Mesodermal cell (in vitro differentiated cells): ENCODE measurements at regions not wholly inside any gene's neighbourhood (a gene's known extent, or its start where the extent isn't known, plus 50 kb on each side); places are given as distances from the start of the nearest gene placed in this dataset.
"Not testable (repeated sequence)": the region's sequence is repeated elsewhere in the genome, so short reads cannot be mapped to it uniquely, and the experiment has no call there.

ENCODE experiments used
- H3K27ac ChIP-seq: 2 replicates; pipeline ENCODE4 v1.7.0; 2013; ENCODE audit warnings: mild to moderate bottlenecking, low read depth, low read length, moderate library complexity; ENCODE audit not compliant: severe bottlenecking
- H3K36me3 ChIP-seq: 2 replicates; pipeline ENCODE4 v1.7.1; 2013; ENCODE audit warnings: mild to moderate bottlenecking, low read length, moderate library complexity; ENCODE audit not compliant: control insufficient read depth, insufficient read depth
- H3K4me1 ChIP-seq: one replicate; pipeline ENCODE4 v1.7.1; 2013; ENCODE audit warnings: mild to moderate bottlenecking, low read length; ENCODE audit not compliant: insufficient read depth, control insufficient read depth, poor library complexity, severe bottlenecking
- H3K4me3 ChIP-seq: 2 replicates; pipeline ENCODE4 v1.7.0; 2013; ENCODE audit warnings: low read length, control low read depth, mild to moderate bottlenecking; ENCODE audit not compliant: insufficient read depth, poor library complexity, severe bottlenecking; ENCODE audit errors: extremely low read depth
- H3K9me3 ChIP-seq: 2 replicates; pipeline ENCODE4 v1.7.1; 2013; ENCODE audit warnings: mild to moderate bottlenecking, low read length, moderate library complexity; ENCODE audit not compliant: control insufficient read depth
- WGBS, 2 experiments: methylation state at CpG; one replicate each; pipeline ENCODE4 v1.1.5; 2013; ENCODE audit warnings: missing lambda C conversion rate in 2 of 2; ENCODE audit not compliant: insufficient coverage in 2 of 2; 5-methylcytosine and 5-hydroxymethylcytosine counted together

- Histone ChIP-seq H3K4me1 (peaks cover 23% of the 10 kb centered on the region), H3K9me3 (peaks cover 3% of the 10 kb centered on the region), H3K27ac (peak overlapping the region; percentile 95), H3K4me3 (no peak overlapping the region), H3K36me3 (no peaks in the 10 kb centered on the region)
- WGBS, 2 experiments = 96% methylated on average over 8 to 10 of the region's 10 CpGs
Measured at GRCh38 chr6:132130626-132131298, 179.6 kb upstream of the CCN2 start.

- no peaks in the 10 kb centered on the region for H3K36me3 ChIP-seq
- no peak overlapping the region for H3K4me3 ChIP-seq
- no peak overlapping the region for H3K27ac ChIP-seq
- no CpG with 5 or more reads among the region's 1 CpG for WGBS, 2 experiments
- H3K4me1 ChIP-seq = peaks cover 15% of the 10 kb centered on the region
- peaks cover 3% of the 10 kb centered on the region for H3K9me3 ChIP-seq
Measured at GRCh38 chr6:132128424-132128823, 177.3 kb upstream of the CCN2 start.

DNA sequence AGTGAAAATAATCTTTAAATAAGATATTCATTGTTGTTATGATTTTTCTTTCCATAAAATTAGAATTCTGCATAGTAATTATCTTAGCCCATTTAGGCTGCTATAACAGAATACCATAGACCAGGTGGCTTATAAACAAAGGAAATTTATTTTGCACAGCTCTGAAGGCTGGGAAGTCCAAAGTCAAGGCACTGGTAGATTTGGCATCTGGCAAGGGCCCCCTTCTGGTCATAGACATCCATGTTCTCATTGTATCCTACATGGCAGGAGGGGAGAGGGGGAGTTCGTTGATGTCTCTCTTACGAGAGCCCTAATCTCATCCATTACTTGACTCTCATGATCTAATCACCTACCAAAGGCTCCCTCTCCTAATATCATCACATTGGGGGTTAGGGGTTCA lies 175.0 kb upstream of the CCN2 start:
- WGBS, 2 experiments = no CpG with 5 or more reads among the region's 2 CpGs
- no peak overlapping the region for H3K4me3 ChIP-seq
- peaks cover 3% of the 10 kb centered on the region for H3K9me3 ChIP-seq
- no peak overlapping the region for H3K27ac ChIP-seq
- H3K36me3 ChIP-seq = no peaks in the 10 kb centered on the region
- H3K4me1 ChIP-seq = peaks cover 12% of the 10 kb centered on the region

- 77 to 95% methylated on average over 2 to 3 of the region's 4 CpGs for WGBS, 2 experiments
Measured at GRCh38 chr6:132122871-132123270, 171.7 kb upstream of the CCN2 start.

DNA sequence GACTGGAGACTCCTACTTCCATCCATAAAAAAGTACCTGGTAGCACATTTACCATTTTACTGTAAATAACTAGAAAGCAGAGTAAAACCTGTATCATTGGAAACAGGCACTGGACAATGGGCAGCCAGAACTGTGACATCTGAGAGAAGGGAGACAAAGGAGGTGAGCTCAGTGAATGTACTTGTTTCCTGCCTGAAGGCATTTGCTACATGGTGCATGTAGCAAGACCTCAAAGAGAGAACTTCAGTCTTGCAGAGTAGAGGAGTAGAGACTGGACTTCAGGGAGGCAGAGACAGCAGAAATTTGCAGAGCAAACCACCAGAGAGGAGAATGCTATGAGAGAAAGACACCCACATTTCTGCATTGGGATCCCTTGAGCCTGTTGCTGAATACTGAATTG lies 171.0 kb upstream of the CCN2 start:
- H3K36me3 ChIP-seq = no peaks in the 10 kb centered on the region
- H3K9me3 ChIP-seq = no peaks in the 10 kb centered on the region
- no peak overlapping the region for H3K27ac ChIP-seq
- no peak overlapping the region for H3K4me3 ChIP-seq
- H3K4me1 ChIP-seq = peaks cover 10% of the 10 kb centered on the region

More at GRCh38 chr6:132122871-132123270, 171.7 kb upstream of the CCN2 start:
- Histone ChIP-seq H3K27ac (peak overlapping the region; percentile 30), H3K36me3 (no peaks in the 10 kb centered on the region), H3K4me1 (peaks cover 10% of the 10 kb centered on the region), H3K9me3 (no peaks in the 10 kb centered on the region), H3K4me3 (no peak overlapping the region)

GRCh38 chr6:132118144-132118543 lies 167.0 kb upstream of the CCN2 start:
- Histone ChIP-seq H3K4me3 (no peak overlapping the region), H3K36me3 (no peaks in the 10 kb centered on the region), H3K9me3 (no peaks in the 10 kb centered on the region), H3K27ac (no peak overlapping the region), H3K4me1 (peaks cover 9% of the 10 kb centered on the region)
- 44 to 93% methylated on average over 1 of the region's 1 CpG for WGBS, 2 experiments

GRCh38 chr6:132115714-132116366 lies 164.7 kb upstream of the CCN2 start:
- no peak overlapping the region for H3K27ac ChIP-seq
- no peaks in the 10 kb centered on the region for H3K9me3 ChIP-seq
- H3K4me3 ChIP-seq = no peak overlapping the region
- no peaks in the 10 kb centered on the region for H3K36me3 ChIP-seq
- no peaks in the 10 kb centered on the region for H3K4me1 ChIP-seq
- 77 to 95% methylated on average over 2 to 4 of the region's 7 CpGs for WGBS, 2 experiments

GRCh38 chr6:132114201-132114825 lies 163.1 kb upstream of the CCN2 start:
- Histone ChIP-seq H3K36me3 (no peaks in the 10 kb centered on the region), H3K4me3 (no peak overlapping the region), H3K9me3 (peaks cover 10% of the 10 kb centered on the region), H3K4me1 (no peaks in the 10 kb centered on the region), H3K27ac (no peak overlapping the region)
- 88 to 93% methylated on average over 2 to 3 of the region's 8 CpGs for WGBS, 2 experiments

- not testable (repeated sequence) for H3K4me3 ChIP-seq, H3K36me3 ChIP-seq, H3K4me1 ChIP-seq, H3K27ac ChIP-seq
- peaks cover 28% of the 10 kb centered on the region for H3K9me3 ChIP-seq
- 90 to 100% methylated on average over 3 to 5 of the region's 6 CpGs for WGBS, 2 experiments
Measured at GRCh38 chr6:132109752-132110151, 158.6 kb upstream of the CCN2 start.

GRCh38 chr6:132107896-132108295 lies 156.7 kb upstream of the CCN2 start:
- Histone ChIP-seq H3K27ac (no peak overlapping the region), H3K9me3 (peaks cover 33% of the 10 kb centered on the region), H3K4me1 (no peaks in the 10 kb centered on the region), H3K36me3 (no peaks in the 10 kb centered on the region), H3K4me3 (no peak overlapping the region)
- 92 to 100% methylated on average over 1 to 2 of the region's 2 CpGs for WGBS, 2 experiments

DNA sequence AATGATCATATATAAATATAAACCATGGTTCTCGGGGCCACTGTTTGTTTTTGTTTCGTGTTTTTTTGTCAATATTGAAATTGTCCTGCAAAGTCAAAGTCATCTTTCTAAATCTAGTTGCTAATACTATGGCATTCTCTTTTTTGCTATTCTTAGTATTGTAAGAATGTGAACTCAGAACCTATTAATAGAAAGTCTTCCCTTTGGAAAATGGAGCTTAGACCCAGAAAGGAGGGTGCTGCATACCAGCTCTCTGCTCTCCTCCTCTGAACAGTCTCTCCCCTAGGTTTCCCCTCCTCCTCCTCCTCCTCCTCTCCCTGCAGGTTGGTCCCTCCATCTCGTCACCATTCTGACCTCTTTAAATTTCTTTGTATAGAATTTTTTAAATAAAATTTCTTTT lies 150.4 kb upstream of the CCN2 start:
- Histone ChIP-seq H3K4me3 (no peak overlapping the region), H3K9me3 (peaks cover 5% of the 10 kb centered on the region), H3K36me3 (no peaks in the 10 kb centered on the region), H3K4me1 (no peaks in the 10 kb centered on the region), H3K27ac (no peak overlapping the region)
- WGBS, 2 experiments = no CpG with 5 or more reads among the region's 3 CpGs
